ENCODE measurements at regions not wholly inside any gene's neighbourhood (a gene's known extent, or its start where the extent isn't known, plus 50 kb on each side); places are given as distances from the start of the nearest gene placed in this dataset.

GRCh38 chr5:20113931-20114330 is 125.9 kb upstream of the CDH18 start:
- no peak for TF ChIP-seq EP300 (IDR thresholded peaks at IDR 0.05; ENCODE audit: borderline replicate concordance)
- TF ChIP-seq YY1 (IDR thresholded peaks at IDR 0.05; ENCODE audit: low read depth) = no peak
- TF ChIP-seq TEAD4 (IDR thresholded peaks at IDR 0.05) = no peak

All from Ishikawa (cell line).